Activated naive CD8-positive, alpha-beta T cell treated with anti-CD3 and anti-CD28 coated beads for 36 hours (primary cell): ENCODE measurements at regions not wholly inside any gene's neighbourhood (a gene's known extent, or its start where the extent isn't known, plus 50 kb on each side); places are given as distances from the start of the nearest gene placed in this dataset.

Experiments used
- DNase-seq: peaks from one replicate; pipeline ENCODE4 v3.0.0; 2021
- H3K27ac Mint-ChIP-seq: one replicate; pipeline ENCODE4 v1.8.0; 2022; ENCODE audit warnings: mild to moderate bottlenecking, moderate library complexity, mixed read lengths
- H3K27me3 Mint-ChIP-seq: one replicate; pipeline ENCODE4 v1.8.0; 2022; ENCODE audit warnings: mild to moderate bottlenecking, mixed read lengths
- H3K36me3 Mint-ChIP-seq: one replicate; pipeline ENCODE4 v1.8.0; 2021; ENCODE audit warnings: mild to moderate bottlenecking, mixed read lengths
- H3K4me1 Mint-ChIP-seq: one replicate; pipeline ENCODE4 v1.8.0; 2021; ENCODE audit warnings: mixed read lengths
- H3K4me3 Mint-ChIP-seq: one replicate; pipeline ENCODE4 v1.8.0; 2022; ENCODE audit warnings: mild to moderate bottlenecking, moderate library complexity, mixed read lengths
- H3K9me3 Mint-ChIP-seq: one replicate; pipeline ENCODE4 v1.8.0; 2022; ENCODE audit warnings: mixed read lengths

- Mint-ChIP-seq H3K4me3 (no peak overlapping the region), H3K27me3 (no peaks in the 10 kb centered on the region), H3K4me1 (peaks cover 11% of the 10 kb centered on the region), H3K27ac (no peak overlapping the region), H3K36me3 (no peaks in the 10 kb centered on the region), H3K9me3 (no peaks in the 10 kb centered on the region)
- no peak for DNase-seq
These were observed 633.5 kb downstream of the BCOR start for GRCh38 chrX:39464253-39464652.

GRCh38 chrX:39465467-39465866 lies 632.3 kb downstream of the BCOR start:
- Mint-ChIP-seq H3K9me3 (no peaks in the 10 kb centered on the region), H3K27ac (no peak overlapping the region), H3K36me3 (no peaks in the 10 kb centered on the region), H3K4me3 (no peak overlapping the region), H3K27me3 (no peaks in the 10 kb centered on the region), H3K4me1 (peaks cover 11% of the 10 kb centered on the region)
- DNase-seq = no peak

- H3K4me3 Mint-ChIP-seq = no peak overlapping the region
- H3K4me1 Mint-ChIP-seq = peaks cover 11% of the 10 kb centered on the region
- no peak for DNase-seq
- H3K9me3 Mint-ChIP-seq = no peaks in the 10 kb centered on the region
- H3K27ac Mint-ChIP-seq = no peak overlapping the region
- no peaks in the 10 kb centered on the region for H3K27me3 Mint-ChIP-seq
- H3K36me3 Mint-ChIP-seq = no peaks in the 10 kb centered on the region
These were observed 631.9 kb downstream of the BCOR start for GRCh38 chrX:39465906-39466305.

GRCh38 chrX:39469126-39469525 lies 628.6 kb downstream of the BCOR start:
- no peaks in the 10 kb centered on the region for H3K27me3 Mint-ChIP-seq
- no peak for DNase-seq
- H3K4me1 Mint-ChIP-seq = peaks cover 4% of the 10 kb centered on the region
- H3K36me3 Mint-ChIP-seq = no peaks in the 10 kb centered on the region
- no peak overlapping the region for H3K27ac Mint-ChIP-seq
- H3K9me3 Mint-ChIP-seq = no peaks in the 10 kb centered on the region
- no peak overlapping the region for H3K4me3 Mint-ChIP-seq

GRCh38 chrX:39470588-39471407 lies 627.0 kb downstream of the BCOR start:
- no peaks in the 10 kb centered on the region for H3K9me3 Mint-ChIP-seq
- no peak for DNase-seq
- H3K27ac Mint-ChIP-seq = no peak overlapping the region
- H3K4me1 Mint-ChIP-seq = peaks cover 2% of the 10 kb centered on the region
- H3K4me3 Mint-ChIP-seq = no peak overlapping the region
- no peaks in the 10 kb centered on the region for H3K36me3 Mint-ChIP-seq
- H3K27me3 Mint-ChIP-seq = no peaks in the 10 kb centered on the region

- no peaks in the 10 kb centered on the region for H3K27me3 Mint-ChIP-seq
- peaks cover 4% of the 10 kb centered on the region for H3K4me1 Mint-ChIP-seq
- no peak for DNase-seq
- no peak overlapping the region for H3K4me3 Mint-ChIP-seq
- no peaks in the 10 kb centered on the region for H3K36me3 Mint-ChIP-seq
- H3K27ac Mint-ChIP-seq = no peak overlapping the region
- no peaks in the 10 kb centered on the region for H3K9me3 Mint-ChIP-seq
These were observed 625.6 kb downstream of the BCOR start for GRCh38 chrX:39472161-39472560.

GRCh38 chrX:39473812-39474211 lies 623.9 kb downstream of the BCOR start:
- no peak for DNase-seq
- Mint-ChIP-seq H3K27me3 (no peaks in the 10 kb centered on the region), H3K27ac (no peak overlapping the region), H3K4me3 (no peak overlapping the region), H3K36me3 (no peaks in the 10 kb centered on the region), H3K4me1 (peaks cover 11% of the 10 kb centered on the region), H3K9me3 (no peaks in the 10 kb centered on the region)

- Mint-ChIP-seq H3K36me3 (no peaks in the 10 kb centered on the region), H3K4me1 (peaks cover 11% of the 10 kb centered on the region), H3K27ac (no peak overlapping the region), H3K9me3 (no peaks in the 10 kb centered on the region), H3K27me3 (no peaks in the 10 kb centered on the region), H3K4me3 (no peak overlapping the region)
- DNase-seq = no peak
These were observed 622.4 kb downstream of the BCOR start for GRCh38 chrX:39475372-39475771.

GRCh38 chrX:39476604-39477021 lies 621.1 kb downstream of the BCOR start:
- DNase-seq = no peak
- no peak overlapping the region for H3K4me3 Mint-ChIP-seq
- H3K27me3 Mint-ChIP-seq = no peaks in the 10 kb centered on the region
- H3K9me3 Mint-ChIP-seq = no peaks in the 10 kb centered on the region
- H3K36me3 Mint-ChIP-seq = no peaks in the 10 kb centered on the region
- H3K27ac Mint-ChIP-seq = no peak overlapping the region
- H3K4me1 Mint-ChIP-seq = peaks cover 11% of the 10 kb centered on the region

- DNase-seq = peak; percentile 5
- H3K9me3 Mint-ChIP-seq = no peaks in the 10 kb centered on the region
- no peaks in the 10 kb centered on the region for H3K36me3 Mint-ChIP-seq
- peaks cover 11% of the 10 kb centered on the region for H3K4me1 Mint-ChIP-seq
- no peak overlapping the region for H3K27ac Mint-ChIP-seq
- H3K4me3 Mint-ChIP-seq = no peak overlapping the region
- H3K27me3 Mint-ChIP-seq = no peaks in the 10 kb centered on the region
These were observed 620.6 kb downstream of the BCOR start for GRCh38 chrX:39477031-39477761.

- H3K9me3 Mint-ChIP-seq = no peaks in the 10 kb centered on the region
- no peak overlapping the region for H3K4me3 Mint-ChIP-seq
- peak overlapping the region; percentile 66 for H3K27ac Mint-ChIP-seq
- H3K4me1 Mint-ChIP-seq = peaks cover 11% of the 10 kb centered on the region
- H3K27me3 Mint-ChIP-seq = no peaks in the 10 kb centered on the region
- H3K36me3 Mint-ChIP-seq = no peaks in the 10 kb centered on the region
- peak; percentile 35 for DNase-seq
These were observed 620.0 kb downstream of the BCOR start for GRCh38 chrX:39477762-39478120.

GRCh38 chrX:39479856-39480255 lies 617.9 kb downstream of the BCOR start:
- Mint-ChIP-seq H3K27ac (no peak overlapping the region), H3K4me1 (peaks cover 11% of the 10 kb centered on the region), H3K9me3 (no peaks in the 10 kb centered on the region), H3K4me3 (no peak overlapping the region), H3K36me3 (no peaks in the 10 kb centered on the region), H3K27me3 (no peaks in the 10 kb centered on the region)
- DNase-seq = no peak

- Mint-ChIP-seq H3K36me3 (no peaks in the 10 kb centered on the region), H3K9me3 (no peaks in the 10 kb centered on the region), H3K27me3 (no peaks in the 10 kb centered on the region), H3K27ac (no peak overlapping the region), H3K4me3 (no peak overlapping the region), H3K4me1 (peaks cover 9% of the 10 kb centered on the region)
- DNase-seq = no peak
These were observed 616.8 kb downstream of the BCOR start for GRCh38 chrX:39480963-39481362.

- H3K36me3 Mint-ChIP-seq = no peaks in the 10 kb centered on the region
- no peak overlapping the region for H3K4me3 Mint-ChIP-seq
- no peak overlapping the region for H3K27ac Mint-ChIP-seq
- DNase-seq = no peak
- H3K4me1 Mint-ChIP-seq = peaks cover 10% of the 10 kb centered on the region
- no peaks in the 10 kb centered on the region for H3K27me3 Mint-ChIP-seq
- H3K9me3 Mint-ChIP-seq = no peaks in the 10 kb centered on the region
These were observed 616.1 kb downstream of the BCOR start for GRCh38 chrX:39481621-39482020.

- H3K27ac Mint-ChIP-seq = no peak overlapping the region
- no peaks in the 10 kb centered on the region for H3K9me3 Mint-ChIP-seq
- no peak for DNase-seq
- H3K36me3 Mint-ChIP-seq = no peaks in the 10 kb centered on the region
- H3K4me1 Mint-ChIP-seq = peaks cover 13% of the 10 kb centered on the region
- no peaks in the 10 kb centered on the region for H3K27me3 Mint-ChIP-seq
- H3K4me3 Mint-ChIP-seq = no peak overlapping the region
These were observed 613.3 kb downstream of the BCOR start for GRCh38 chrX:39484159-39485068.
